HEK293 (cell line): ENCODE measurements at regions not wholly inside any gene's neighbourhood (a gene's known extent, or its start where the extent isn't known, plus 50 kb on each side); places are given as distances from the start of the nearest gene placed in this dataset.

Experiments used
- CTCF ChIP-seq: fragments of 450-650 bp; formaldehyde crosslinking; IDR thresholded peaks from 2 replicates; pipeline ENCODE4 v1.5.1; 2016; ENCODE audit warnings: missing biosample characterization, missing genetic modification characterization
- GLI4 ChIP-seq: fragments of 450-650 bp; formaldehyde crosslinking; IDR thresholded peaks from 2 replicates; pipeline ENCODE4 v1.5.1; 2016; ENCODE audit warnings: missing biosample characterization, missing genetic modification characterization
- PRDM4 ChIP-seq: fragments of 450-650 bp; formaldehyde crosslinking; IDR thresholded peaks from 2 replicates; pipeline ENCODE4 v1.5.1; 2017; ENCODE audit warnings: missing biosample characterization, missing genetic modification characterization
- ZBTB1 ChIP-seq: fragments of 450-650 bp; formaldehyde crosslinking; IDR thresholded peaks from 2 replicates; pipeline ENCODE4 v1.5.1; 2016; ENCODE audit warnings: missing biosample characterization, missing genetic modification characterization
- ZNF768 ChIP-seq: fragments of 450-650 bp; formaldehyde crosslinking; IDR thresholded peaks from 2 replicates; pipeline ENCODE4 v1.5.1; 2018; ENCODE audit warnings: missing biosample characterization, mild to moderate bottlenecking, missing genetic modification characterization

- no peak for TF ChIP-seq GLI4 (tag by site-specific recombination)
- TF ChIP-seq CTCF (tag by site-specific recombination) = no peak
- TF ChIP-seq PRDM4 (tag by site-specific recombination) = no peak
- TF ChIP-seq ZNF768 (tag by site-specific recombination) = no peak
- no peak for TF ChIP-seq ZBTB1
Measured at GRCh38 chr2:60379216-60379615, 174.2 kb downstream of the BCL11A start.
